Mesenchymal stem cell (in vitro differentiated cells and primary cell): ENCODE measurements at regions not wholly inside any gene's neighbourhood (a gene's known extent, or its start where the extent isn't known, plus 50 kb on each side); places are given as distances from the start of the nearest gene placed in this dataset.

ENCODE experiments used
- DNase-seq: peaks from one replicate; pipeline ENCODE4 v3.0.0-alpha.2; 2013
- H2AFZ ChIP-seq: one replicate; pipeline ENCODE4 v1.6.1; 2013; ENCODE audit warnings: low read depth, mild to moderate bottlenecking, control low read depth, inconsistent platforms, low read length, moderate library complexity
- H2AK5ac ChIP-seq: 2 replicates; pipeline ENCODE4 v1.6.1; 2013; ENCODE audit warnings: low read length, moderate library complexity, mild to moderate bottlenecking, inconsistent platforms; ENCODE audit not compliant: severe bottlenecking
- H2BK120ac ChIP-seq: one replicate; pipeline ENCODE4 v1.6.1; 2013; ENCODE audit warnings: low read depth, mild to moderate bottlenecking, inconsistent platforms, low read length, moderate library complexity
- H2BK12ac ChIP-seq, 2 experiments: one replicate each; pipeline ENCODE4 v1.6.1; 2013; ENCODE audit warnings: inconsistent platforms in 2 of 2, low read length in 2 of 2, mild to moderate bottlenecking in 2 of 2, moderate library complexity in 2 of 2, control low read depth in 1 of 2
- H2BK15ac ChIP-seq: one replicate; pipeline ENCODE4 v1.6.1; 2013; ENCODE audit warnings: mild to moderate bottlenecking, low read depth, inconsistent platforms; ENCODE audit not compliant: poor library complexity, severe bottlenecking
- H2BK5ac ChIP-seq: 2 replicates; pipeline ENCODE4 v1.6.1; 2013; ENCODE audit warnings: low read depth, mild to moderate bottlenecking, low read length, control low read depth, inconsistent platforms; ENCODE audit not compliant: poor library complexity, severe bottlenecking
- H3K14ac ChIP-seq, 2 experiments: one replicate each; pipeline ENCODE4 v1.6.1; 2013; ENCODE audit warnings: inconsistent platforms in 2 of 2, low read length in 2 of 2, control low read depth in 1 of 2, mild to moderate bottlenecking in 1 of 2, moderate library complexity in 1 of 2
- H3K18ac ChIP-seq, 2 experiments: one replicate each; pipeline ENCODE4 v1.6.1; 2013; ENCODE audit warnings: inconsistent platforms in 2 of 2, low read length in 2 of 2, control low read depth in 1 of 2, low read depth in 1 of 2, mild to moderate bottlenecking in 1 of 2
- H3K23ac ChIP-seq, 2 experiments: one replicate each; pipeline ENCODE4 v1.6.1; 2013; ENCODE audit warnings: inconsistent platforms in 2 of 2, low read length in 2 of 2, mild to moderate bottlenecking in 2 of 2, moderate library complexity in 2 of 2, control low read depth in 1 of 2
- H3K27ac ChIP-seq: 2 replicates; pipeline ENCODE4 v1.5.1; 2013; ENCODE audit warnings: mild to moderate bottlenecking, moderate library complexity, low read length, control low read depth, inconsistent platforms; ENCODE audit not compliant: poor library complexity, severe bottlenecking
- H3K27me3 ChIP-seq, 2 experiments: 2 replicates each; pipeline versions ENCODE4 v1.6.1 to v1.7.0; 2013; ENCODE audit warnings: low read length in 2 of 2, mild to moderate bottlenecking in 2 of 2, moderate library complexity in 2 of 2, control low read depth in 1 of 2, inconsistent platforms in 1 of 2; ENCODE audit not compliant: control insufficient read depth in 1 of 2, insufficient read depth in 1 of 2
- H3K36me3 ChIP-seq, 2 experiments: 2 replicates each; pipeline versions ENCODE4 v1.6.1 to v1.7.0; 2013; ENCODE audit warnings: low read length in 2 of 2, control low read depth in 1 of 2, inconsistent platforms in 1 of 2, low read depth in 1 of 2, mild to moderate bottlenecking in 1 of 2; ENCODE audit not compliant: insufficient read depth in 2 of 2, control insufficient read depth in 1 of 2
- H3K4ac ChIP-seq, 2 experiments: one replicate each; pipeline ENCODE4 v1.6.1; 2013; ENCODE audit warnings: inconsistent platforms in 2 of 2, low read length in 2 of 2, mild to moderate bottlenecking in 2 of 2, moderate library complexity in 2 of 2, control low read depth in 1 of 2, low read depth in 1 of 2
- H3K4me1 ChIP-seq: 2 replicates; pipeline ENCODE4 v1.6.1; 2013; ENCODE audit warnings: low read depth, low read length, control low read depth; ENCODE audit not compliant: control insufficient read depth, insufficient read depth
- H3K4me2 ChIP-seq: 2 replicates; pipeline ENCODE4 v1.6.1; 2013; ENCODE audit warnings: low read length, mild to moderate bottlenecking, inconsistent platforms; ENCODE audit not compliant: poor library complexity, severe bottlenecking
- H3K4me3 ChIP-seq, 2 experiments: 2 replicates each; pipeline versions ENCODE4 v1.5.1 to v1.7.0; 2013; ENCODE audit warnings: low read length in 2 of 2, mild to moderate bottlenecking in 2 of 2, control low read depth in 1 of 2, low read depth in 1 of 2; ENCODE audit not compliant: insufficient read depth in 1 of 2
- H3K79me1 ChIP-seq: replicated peaks from 2 replicates; pipeline ENCODE4 v1.6.1; 2013; ENCODE audit warnings: mild to moderate bottlenecking, control low read depth, low read length, inconsistent platforms; ENCODE audit not compliant: poor library complexity, severe bottlenecking
- H3K9ac ChIP-seq: 2 replicates; pipeline ENCODE4 v1.7.0; 2013; ENCODE audit warnings: mild to moderate bottlenecking, low read length, moderate library complexity
- H3K9me3 ChIP-seq: 2 replicates; pipeline ENCODE4 v1.7.0; 2013; ENCODE audit warnings: mild to moderate bottlenecking, low read length; ENCODE audit not compliant: control insufficient read depth
- H4K8ac ChIP-seq: one replicate; pipeline ENCODE4 v1.6.1; 2013; ENCODE audit warnings: inconsistent platforms, mild to moderate bottlenecking, low read length, moderate library complexity
- H4K91ac ChIP-seq: one replicate; pipeline ENCODE4 v1.6.1; 2013; ENCODE audit warnings: mild to moderate bottlenecking, low read length, inconsistent platforms
- WGBS: methylation state at CpG from one replicate; pipeline ENCODE4 v1.1.7; 2013; ENCODE audit warnings: mixed read lengths; 5-methylcytosine and 5-hydroxymethylcytosine counted together

GRCh38 chr2:160876029-160876428 lies 284.2 kb upstream of the TANK start:
- no peak overlapping the region for H2BK120ac ChIP-seq
- H4K91ac ChIP-seq = no peak overlapping the region
- no peak overlapping the region for H3K9ac ChIP-seq
- H3K79me1 ChIP-seq = no peaks in the 10 kb centered on the region
- no peak overlapping the region for H3K4me3 ChIP-seq
- H3K4ac ChIP-seq = no peak overlapping the region
- H3K23ac ChIP-seq = no peak overlapping the region
- H4K8ac ChIP-seq = no peak overlapping the region
- H2BK15ac ChIP-seq = no peak overlapping the region
- no peak overlapping the region for H2AK5ac ChIP-seq
- no peak overlapping the region for H2BK12ac ChIP-seq
- no peaks in the 10 kb centered on the region for H3K36me3 ChIP-seq
- peak overlapping the region in 1 of 2 experiments; percentile 38 for H3K18ac ChIP-seq
- H3K14ac ChIP-seq = no peak overlapping the region
- no peaks in the 10 kb centered on the region for H3K27me3 ChIP-seq
- no peaks in the 10 kb centered on the region for H3K4me1 ChIP-seq
- no peaks in the 10 kb centered on the region for H3K9me3 ChIP-seq
- no peak for DNase-seq
- no peak overlapping the region for H3K27ac ChIP-seq
- no peak overlapping the region for H2AFZ ChIP-seq
- no peak overlapping the region for H2BK5ac ChIP-seq
- no peak overlapping the region for H3K4me2 ChIP-seq
- WGBS = 83% methylated on average over 1 of the region's 2 CpGs

GRCh38 chr2:160876765-160877164 lies 283.5 kb upstream of the TANK start:
- DNase-seq = no peak
- Histone ChIP-seq H4K8ac (no peak overlapping the region), H3K4me2 (no peak overlapping the region), H2BK120ac (no peak overlapping the region), H3K4me1 (no peaks in the 10 kb centered on the region), H2AFZ (no peak overlapping the region), H3K9me3 (peaks cover 2% of the 10 kb centered on the region), H3K27ac (no peak overlapping the region), H3K79me1 (no peaks in the 10 kb centered on the region), H2BK15ac (no peak overlapping the region), H4K91ac (no peak overlapping the region), H3K9ac (no peak overlapping the region), H2AK5ac (no peak overlapping the region), H3K14ac (no peak overlapping the region), H3K27me3 (no peaks in the 10 kb centered on the region), H3K4ac (peak overlapping the region in 1 of 2 experiments; percentile 59), H3K23ac (no peak overlapping the region), H2BK5ac (no peak overlapping the region), H3K4me3 (no peak overlapping the region), H3K36me3 (no peaks in the 10 kb centered on the region), H2BK12ac (no peak overlapping the region), H3K18ac (no peak overlapping the region)
- WGBS = 100% methylated on average over 3 of the region's 3 CpGs

GRCh38 chr2:160878618-160879017 lies 281.6 kb upstream of the TANK start:
- Histone ChIP-seq H3K4ac (no peak overlapping the region), H3K9ac (no peak overlapping the region), H2BK12ac (no peak overlapping the region), H3K27me3 (no peaks in the 10 kb centered on the region), H2BK120ac (no peak overlapping the region), H3K9me3 (peaks cover 4% of the 10 kb centered on the region), H4K91ac (no peak overlapping the region), H3K27ac (no peak overlapping the region), H3K4me2 (no peak overlapping the region), H3K36me3 (no peaks in the 10 kb centered on the region), H2BK15ac (no peak overlapping the region), H3K14ac (no peak overlapping the region), H4K8ac (no peak overlapping the region), H3K79me1 (no peaks in the 10 kb centered on the region), H2AK5ac (no peak overlapping the region), H3K18ac (peak overlapping the region in 1 of 2 experiments; percentile 69), H2BK5ac (no peak overlapping the region), H3K4me1 (no peaks in the 10 kb centered on the region), H3K4me3 (no peak overlapping the region), H3K23ac (no peak overlapping the region), H2AFZ (no peak overlapping the region)
- DNase-seq = peak; percentile 13

- Histone ChIP-seq H3K4ac (no peak overlapping the region), H3K36me3 (no peaks in the 10 kb centered on the region), H3K14ac (no peak overlapping the region), H3K4me2 (no peak overlapping the region), H3K4me3 (no peak overlapping the region), H4K91ac (no peak overlapping the region), H2BK120ac (no peak overlapping the region), H2AFZ (no peak overlapping the region), H3K18ac (no peak overlapping the region), H2AK5ac (no peak overlapping the region), H3K27me3 (no peaks in the 10 kb centered on the region), H2BK15ac (no peak overlapping the region), H2BK5ac (no peak overlapping the region), H3K27ac (no peak overlapping the region), H4K8ac (no peak overlapping the region), H3K79me1 (no peaks in the 10 kb centered on the region), H3K9ac (no peak overlapping the region), H3K23ac (no peak overlapping the region), H3K9me3 (peaks cover 4% of the 10 kb centered on the region), H2BK12ac (no peak overlapping the region), H3K4me1 (no peaks in the 10 kb centered on the region)
- 94% methylated on average over 3 of the region's 3 CpGs for whole genome bisulfite sequencing
- DNase-seq = no peak
Observed at GRCh38 chr2:160882906-160883305, 277.3 kb upstream of the TANK start.
